Psoas muscle (tissue), 7 donors: ENCODE measurements at regions not wholly inside any gene's neighbourhood (a gene's known extent, or its start where the extent isn't known, plus 50 kb on each side); places are given as distances from the start of the nearest gene placed in this dataset.

Experiments used
- ATAC-seq, 4 donors: fragments of 200-7000 bp; cut with Tn5 transposase; one replicate each; pipeline ENCODE4 v1.9.1; 2020; ENCODE audit warnings: moderate library complexity in 3 of 4, mild to moderate bottlenecking in 2 of 4
- DNase-seq, 2 donors: peaks; one replicate each; pipeline ENCODE4 v3.0.0-alpha.2; 2020
- H3K27ac ChIP-seq: fragments of 200-600 bp; one replicate; pipeline ENCODE4 v1.8.0; 2022
- H3K27me3 ChIP-seq, 3 donors: fragments of 200-600 bp in 1 of 3; one replicate each; pipeline versions ENCODE4 v1.6.1 to v1.8.0; 2013 to 2022; ENCODE audit warnings: low read length in 2 of 3, mild to moderate bottlenecking in 2 of 3, moderate library complexity in 1 of 3; ENCODE audit not compliant: insufficient read depth in 3 of 3
- H3K36me3 ChIP-seq, 2 donors: fragments of 200-600 bp in 1 of 2; one replicate each; pipeline versions ENCODE4 v1.6.1 to v1.8.0; 2013 to 2022; ENCODE audit warnings: low read depth in 1 of 2, mild to moderate bottlenecking in 1 of 2, moderate library complexity in 1 of 2; ENCODE audit not compliant: insufficient read depth in 1 of 2
- H3K4me1 ChIP-seq: fragments of 200-600 bp; one replicate; pipeline ENCODE4 v1.8.0; 2022
- H3K4me3 ChIP-seq: fragments of 200-600 bp; one replicate; pipeline ENCODE4 v1.8.0; 2022; ENCODE audit warnings: mild to moderate bottlenecking
- H3K9me3 ChIP-seq: fragments of 200-600 bp; one replicate; pipeline ENCODE4 v1.8.0; 2022
- CTCF ChIP-seq: fragments of 200-600 bp; IDR thresholded peaks from one replicate; pipeline ENCODE4 v1.8.0; 2022; ENCODE audit warnings: antibody characterized with exemption
- WGBS, 3 donors: extraction: QIAGEN DNeasy Blood & Tissue Kit; methylation state at CpG; one replicate each; pipeline versions ENCODE4 v1.1.6 to v1.1.7; 2013; 5-methylcytosine and 5-hydroxymethylcytosine counted together
- intact Hi-C, 2 donors: fragments of 100-400 bp; cut with DNase I; formaldehyde crosslinking; loops; one replicate each; pipeline versions ENCODE4 v1.11.0 to v1.14.2; 2022
- donor health status: healthy with polysubstance abuse.
- donor health status: DM: no; HTN: no; CAD: no; lungs with moderate emphysema.
- donor health status: Bipolar disorder and iron deficiency.
- donor health status: healthy.
- donor health status: DM: yes; HTN: yes; CAD: no.
- donor health status: DM: no; HTN: no; CAD: no.
- donor health status: DM: yes; HTN: yes; CAD: no.

GRCh38 chr10:124174071-124174566 lies 80.7 kb upstream of the CHST15 start:
- Histone ChIP-seq H3K27me3 (no peaks in the 10 kb centered on the region), H3K4me3 (no peak overlapping the region), H3K27ac (no peak overlapping the region), H3K4me1 (no peaks in the 10 kb centered on the region), H3K9me3 (no peaks in the 10 kb centered on the region), H3K36me3 (no peaks in the 10 kb centered on the region)
- intact Hi-C loops: no loop called here
- no peak for TF ChIP-seq CTCF
- DNase-seq: no peak
- 95 to 97% (median 96%) methylated on average over 15 of the region's 15 CpGs for WGBS, 3 donors
- ATAC-seq: no peak

GRCh38 chr10:124173298-124173900 lies 80.0 kb upstream of the CHST15 start:
- Histone ChIP-seq H3K9me3 (no peaks in the 10 kb centered on the region), H3K4me3 (no peak overlapping the region), H3K27ac (no peak overlapping the region), H3K4me1 (no peaks in the 10 kb centered on the region), H3K36me3 (no peaks in the 10 kb centered on the region), H3K27me3 (no peaks in the 10 kb centered on the region)
- no peak for TF ChIP-seq CTCF
- DNase-seq (no peak), ATAC-seq (no peak)
- WGBS, 3 donors: 92 to 97% (median 97%) methylated on average over 15 to 16 of the region's 16 CpGs
- intact Hi-C loops: no loop called here

- no peak for TF ChIP-seq CTCF
- no peak overlapping the region for H3K4me3 ChIP-seq
- WGBS, 3 donors: 48 to 73% (median 61%) methylated on average over 19 of the region's 19 CpGs
- no peaks in the 10 kb centered on the region for H3K4me1 ChIP-seq
- intact Hi-C loops: no loop called here
- DNase-seq (no peak), ATAC-seq (no peak)
- H3K27ac ChIP-seq: no peak overlapping the region
- no peaks in the 10 kb centered on the region for H3K27me3 ChIP-seq
- H3K9me3 ChIP-seq: no peaks in the 10 kb centered on the region
- H3K36me3 ChIP-seq: no peaks in the 10 kb centered on the region
Observed at GRCh38 chr10:124172181-124172916, 79.0 kb upstream of the CHST15 start.

GRCh38 chr10:124171561-124171960 lies 78.2 kb upstream of the CHST15 start:
- H3K27ac ChIP-seq: no peak overlapping the region
- H3K27me3 ChIP-seq: no peaks in the 10 kb centered on the region
- no peaks in the 10 kb centered on the region for H3K4me1 ChIP-seq
- DNase-seq: no peak
- intact Hi-C loops: no loop called here
- no peak overlapping the region for H3K4me3 ChIP-seq
- WGBS, 3 donors: 90 to 92% (median 90%) methylated on average over 2 of the region's 2 CpGs
- no peaks in the 10 kb centered on the region for H3K9me3 ChIP-seq
- ATAC-seq: no peak
- TF ChIP-seq CTCF: no peak
- no peaks in the 10 kb centered on the region for H3K36me3 ChIP-seq
